Immature natural killer cell (primary cell): ENCODE measurements at regions not wholly inside any gene's neighbourhood (a gene's known extent, or its start where the extent isn't known, plus 50 kb on each side); places are given as distances from the start of the nearest gene placed in this dataset.

Experiments used
- DNase-seq, 3 donors: peaks; one replicate each; pipeline ENCODE4 v3.0.0; 2022; ENCODE audit warnings: mixed read lengths in 1 of 3
- H3K27ac Mint-ChIP-seq, 6 donors: one replicate each; pipeline ENCODE4 v1.8.0; 2020; ENCODE audit warnings: mixed read lengths in 6 of 6, mild to moderate bottlenecking in 5 of 6, inconsistent platforms in 4 of 6, moderate library complexity in 3 of 6
- H3K27me3 Mint-ChIP-seq, 3 donors: one replicate each; pipeline ENCODE4 v1.8.0; 2020 to 2021; ENCODE audit warnings: low read depth in 3 of 3, mild to moderate bottlenecking in 3 of 3, mixed read lengths in 3 of 3, moderate library complexity in 3 of 3, inconsistent platforms in 1 of 3
- H3K36me3 Mint-ChIP-seq, 3 donors: one replicate each; pipeline ENCODE4 v1.8.0; 2020; ENCODE audit warnings: mixed read lengths in 3 of 3, inconsistent platforms in 2 of 3, mild to moderate bottlenecking in 2 of 3
- H3K4me1 Mint-ChIP-seq, 2 donors: one replicate each; pipeline ENCODE4 v1.8.0; 2020; ENCODE audit warnings: inconsistent platforms in 2 of 2, mild to moderate bottlenecking in 2 of 2, mixed read lengths in 2 of 2, moderate library complexity in 1 of 2
- H3K4me3 Mint-ChIP-seq, 5 donors: one replicate each; pipeline ENCODE4 v1.8.0; 2020; ENCODE audit warnings: mild to moderate bottlenecking in 5 of 5, mixed read lengths in 5 of 5, inconsistent platforms in 3 of 5, moderate library complexity in 3 of 5
- H3K9me3 Mint-ChIP-seq, 6 donors: one replicate each; pipeline ENCODE4 v1.8.0; 2020; ENCODE audit warnings: mild to moderate bottlenecking in 6 of 6, mixed read lengths in 6 of 6, inconsistent platforms in 4 of 6, moderate library complexity in 3 of 6

- no peak overlapping the region for H3K27ac Mint-ChIP-seq
- peaks cover 0 to 2% (median 0%) of the 10 kb centered on the region in 3 donors for H3K27me3 Mint-ChIP-seq
- H3K9me3 Mint-ChIP-seq = peaks cover 0 to 9% (median 0%) of the 10 kb centered on the region in 6 donors
- H3K4me3 Mint-ChIP-seq = no peak overlapping the region
- H3K4me1 Mint-ChIP-seq = no peaks in the 10 kb centered on the region
- DNase-seq = no peak
- no peaks in the 10 kb centered on the region for H3K36me3 Mint-ChIP-seq
Measured at GRCh38 chr3:182486463-182486862, 306.8 kb upstream of the ATP11B start.

DNA sequence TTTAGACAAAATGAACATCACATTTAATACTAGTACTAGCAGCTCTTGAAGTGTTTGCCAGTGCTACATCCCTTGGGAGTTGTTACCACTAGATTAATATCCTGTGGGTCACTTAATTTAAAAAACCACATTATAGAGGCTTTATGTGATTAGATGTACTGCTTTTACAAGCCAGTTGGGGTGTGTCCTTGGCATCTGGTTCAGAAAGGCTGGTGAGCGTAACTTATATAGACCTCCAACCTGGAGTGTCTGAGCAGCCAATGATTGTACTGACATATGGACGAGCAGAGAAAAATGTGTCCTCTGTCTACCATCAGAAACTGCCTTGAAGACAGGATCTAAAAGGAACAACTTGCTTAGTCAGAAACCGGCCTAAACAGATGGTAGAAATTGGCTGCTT lies 306.2 kb upstream of the ATP11B start:
- no peak overlapping the region for H3K4me3 Mint-ChIP-seq
- H3K4me1 Mint-ChIP-seq = no peaks in the 10 kb centered on the region
- peaks cover 0 to 9% (median 0%) of the 10 kb centered on the region in 6 donors for H3K9me3 Mint-ChIP-seq
- H3K27ac Mint-ChIP-seq = no peak overlapping the region
- no peak for DNase-seq
- H3K27me3 Mint-ChIP-seq = peaks cover 0 to 2% (median 0%) of the 10 kb centered on the region in 3 donors
- H3K36me3 Mint-ChIP-seq = no peaks in the 10 kb centered on the region

- no peak overlapping the region for H3K27ac Mint-ChIP-seq
- no peak for DNase-seq
Measured at GRCh38 chr3:182487611-182488010, 305.7 kb upstream of the ATP11B start.

DNA sequence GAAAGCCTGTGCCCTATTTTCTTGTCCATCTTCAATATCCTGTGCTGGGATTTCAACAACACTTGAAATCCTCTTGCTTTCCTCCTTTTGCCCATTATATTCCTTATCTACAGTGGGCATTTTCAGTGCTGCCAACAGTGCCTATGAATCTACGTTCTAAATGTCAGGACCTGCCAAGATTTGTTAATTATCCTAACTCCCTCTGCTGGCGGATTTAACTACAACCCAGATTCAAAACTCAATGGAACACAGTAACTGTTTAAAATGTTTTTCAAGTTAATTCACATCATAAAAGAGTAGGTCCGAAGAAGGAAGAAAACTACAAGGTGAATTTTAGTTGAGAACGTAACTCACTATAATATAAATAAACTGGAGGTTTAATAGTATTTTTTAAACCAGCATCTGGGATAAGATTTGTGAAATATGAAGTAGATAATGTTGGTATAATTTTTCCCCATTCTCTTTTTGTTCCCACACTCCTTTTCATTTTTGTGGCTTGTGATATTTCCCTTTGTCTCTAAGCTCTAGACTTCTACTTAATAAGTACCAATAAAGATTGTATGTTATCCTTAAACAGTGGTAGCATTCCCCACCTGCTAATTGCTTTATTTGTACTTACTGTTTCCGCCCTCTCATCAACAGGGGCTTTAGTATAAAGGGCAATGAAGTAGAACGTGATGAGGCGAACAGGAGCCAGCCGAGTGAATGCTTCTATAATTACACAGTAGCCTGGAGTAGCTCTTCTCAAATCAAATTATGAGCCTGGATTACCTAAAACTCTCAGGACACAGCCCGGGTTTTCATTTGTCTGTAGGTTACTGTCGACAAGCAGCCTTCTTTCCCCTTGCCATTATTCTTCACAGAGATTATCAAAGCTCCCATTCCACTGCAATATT lies 302.5 kb upstream of the ATP11B start:
- Mint-ChIP-seq H3K9me3 (peaks cover 0 to 7% (median 0%) of the 10 kb centered on the region in 6 donors), H3K4me1 (no peaks in the 10 kb centered on the region), H3K27ac (no peak overlapping the region), H3K27me3 (peaks cover 0 to 2% (median 1%) of the 10 kb centered on the region in 3 donors), H3K36me3 (no peaks in the 10 kb centered on the region), H3K4me3 (no peak overlapping the region)
- DNase-seq = no peak

More at GRCh38 chr3:182487611-182488010, 305.7 kb upstream of the ATP11B start:
- Mint-ChIP-seq H3K36me3 (no peaks in the 10 kb centered on the region), H3K9me3 (peaks cover 0 to 8% (median 0%) of the 10 kb centered on the region in 6 donors), H3K4me1 (no peaks in the 10 kb centered on the region), H3K4me3 (no peak overlapping the region), H3K27me3 (peaks cover 0 to 2% (median 0%) of the 10 kb centered on the region in 3 donors)

- H3K27ac Mint-ChIP-seq = no peak overlapping the region
- H3K9me3 Mint-ChIP-seq = peaks cover 0 to 4% (median 0%) of the 10 kb centered on the region in 6 donors
- no peak overlapping the region for H3K4me3 Mint-ChIP-seq
- no peaks in the 10 kb centered on the region for H3K36me3 Mint-ChIP-seq
- no peak for DNase-seq
- no peaks in the 10 kb centered on the region for H3K4me1 Mint-ChIP-seq
- peaks cover 0 to 2% (median 1%) of the 10 kb centered on the region in 3 donors for H3K27me3 Mint-ChIP-seq
Measured at GRCh38 chr3:182491577-182491976, 301.7 kb upstream of the ATP11B start.

DNA sequence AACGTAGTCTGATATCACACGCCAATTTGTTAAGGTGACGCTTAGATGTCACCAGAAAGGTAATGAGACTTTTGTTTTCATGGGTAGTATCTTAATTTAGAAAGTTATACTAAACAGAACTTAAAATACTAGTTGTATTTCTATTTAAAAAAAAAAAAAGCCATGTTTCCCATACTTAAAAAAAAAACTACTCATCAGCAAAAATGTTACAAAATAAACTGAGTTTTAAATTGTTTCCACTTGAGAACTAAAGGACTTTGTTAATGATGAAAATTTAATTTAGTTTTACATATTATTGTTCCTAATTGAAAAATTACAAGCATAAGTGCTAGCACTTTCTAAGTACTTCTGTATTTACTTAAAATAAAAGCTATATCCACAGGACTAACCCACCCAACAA lies 300.8 kb upstream of the ATP11B start:
- Mint-ChIP-seq H3K36me3 (no peaks in the 10 kb centered on the region), H3K9me3 (peaks cover 0 to 2% (median 0%) of the 10 kb centered on the region in 6 donors), H3K4me1 (no peaks in the 10 kb centered on the region), H3K27me3 (peaks cover 0 to 2% (median 1%) of the 10 kb centered on the region in 3 donors), H3K27ac (no peak overlapping the region), H3K4me3 (no peak overlapping the region)
- no peak for DNase-seq

GRCh38 chr3:182500289-182500688 lies 293.0 kb upstream of the ATP11B start:
- peaks cover 0 to 2% (median 0%) of the 10 kb centered on the region in 6 donors for H3K9me3 Mint-ChIP-seq
- H3K27ac Mint-ChIP-seq = no peak overlapping the region
- H3K27me3 Mint-ChIP-seq = peaks cover 0 to 1% (median 0%) of the 10 kb centered on the region in 3 donors
- no peaks in the 10 kb centered on the region for H3K4me1 Mint-ChIP-seq
- no peak overlapping the region for H3K4me3 Mint-ChIP-seq
- no peak for DNase-seq
- H3K36me3 Mint-ChIP-seq = no peaks in the 10 kb centered on the region

GRCh38 chr3:182501856-182502255 lies 291.4 kb upstream of the ATP11B start:
- Mint-ChIP-seq H3K9me3 (peaks cover 0 to 3% (median 0%) of the 10 kb centered on the region in 6 donors), H3K4me3 (no peak overlapping the region), H3K27ac (no peak overlapping the region), H3K4me1 (no peaks in the 10 kb centered on the region), H3K36me3 (no peaks in the 10 kb centered on the region), H3K27me3 (peaks cover 0 to 1% (median 0%) of the 10 kb centered on the region in 3 donors)
- no peak for DNase-seq

DNA sequence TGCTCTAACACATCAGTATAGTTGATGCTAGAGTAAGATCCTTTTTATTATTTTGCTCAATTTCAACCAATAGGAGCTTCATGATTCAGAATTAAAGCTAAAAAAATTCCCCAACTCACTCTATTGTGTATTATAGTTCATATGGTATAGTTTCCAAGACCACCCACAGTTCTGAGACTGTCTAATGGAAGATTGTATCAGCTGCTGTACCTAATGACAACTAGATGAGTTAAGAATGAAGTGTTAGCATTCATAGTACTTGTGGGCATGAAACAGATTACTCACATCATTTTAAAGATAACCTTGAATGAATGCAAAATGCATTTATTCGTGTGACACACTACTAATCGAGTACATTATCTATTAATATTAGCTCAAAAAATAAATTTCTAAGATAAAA lies 289.9 kb upstream of the ATP11B start:
- Mint-ChIP-seq H3K27ac (no peak overlapping the region), H3K9me3 (peaks cover 0 to 3% (median 0%) of the 10 kb centered on the region in 6 donors), H3K4me3 (no peak overlapping the region), H3K36me3 (no peaks in the 10 kb centered on the region), H3K27me3 (peaks cover 0 to 2% (median 0%) of the 10 kb centered on the region in 3 donors), H3K4me1 (no peaks in the 10 kb centered on the region)
- DNase-seq = no peak

DNA sequence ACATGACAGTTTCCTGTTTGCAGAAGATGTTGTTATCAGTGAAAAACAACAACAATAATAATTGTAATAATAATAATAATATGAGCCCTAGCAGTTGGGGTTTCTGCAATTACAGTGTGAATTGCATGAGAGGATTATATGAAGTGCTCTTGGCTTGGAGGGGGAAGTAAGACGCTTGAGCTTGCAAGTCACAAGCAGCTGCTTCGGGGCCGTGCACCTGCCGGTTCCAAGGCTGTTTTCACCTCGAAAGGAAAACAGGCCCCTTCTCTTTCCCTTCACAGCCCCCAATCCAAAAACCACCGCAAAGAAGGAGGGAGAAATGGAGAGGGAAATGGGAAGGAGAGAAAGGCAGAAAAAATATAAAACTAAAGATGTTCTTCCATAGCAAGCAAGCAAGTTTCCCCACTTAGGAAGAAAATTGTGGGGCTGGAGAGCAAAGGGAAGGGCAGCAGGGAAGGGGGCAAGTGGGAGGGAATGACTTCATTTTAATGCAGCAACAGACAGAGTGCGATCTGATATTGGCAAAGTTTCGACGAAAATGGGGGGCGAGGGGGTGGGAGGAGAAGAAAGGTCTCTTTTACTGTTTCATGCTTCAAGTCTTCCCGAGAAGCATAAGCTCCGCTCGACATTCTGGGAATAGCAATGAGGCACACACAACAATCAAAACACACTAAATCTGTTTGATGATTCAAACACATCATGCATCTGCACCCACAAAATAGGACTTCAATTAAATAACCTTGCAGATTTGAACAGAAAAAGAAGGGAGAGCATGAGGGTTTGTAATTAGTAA lies 284.2 kb upstream of the ATP11B start:
- peaks cover 0 to 2% (median 1%) of the 10 kb centered on the region in 3 donors for H3K27me3 Mint-ChIP-seq
- no peak for DNase-seq
- H3K36me3 Mint-ChIP-seq = no peaks in the 10 kb centered on the region
- peaks cover 0 to 3% (median 0%) of the 10 kb centered on the region in 6 donors for H3K9me3 Mint-ChIP-seq
- H3K27ac Mint-ChIP-seq = no peak overlapping the region
- no peaks in the 10 kb centered on the region for H3K4me1 Mint-ChIP-seq
- no peak overlapping the region for H3K4me3 Mint-ChIP-seq

DNA sequence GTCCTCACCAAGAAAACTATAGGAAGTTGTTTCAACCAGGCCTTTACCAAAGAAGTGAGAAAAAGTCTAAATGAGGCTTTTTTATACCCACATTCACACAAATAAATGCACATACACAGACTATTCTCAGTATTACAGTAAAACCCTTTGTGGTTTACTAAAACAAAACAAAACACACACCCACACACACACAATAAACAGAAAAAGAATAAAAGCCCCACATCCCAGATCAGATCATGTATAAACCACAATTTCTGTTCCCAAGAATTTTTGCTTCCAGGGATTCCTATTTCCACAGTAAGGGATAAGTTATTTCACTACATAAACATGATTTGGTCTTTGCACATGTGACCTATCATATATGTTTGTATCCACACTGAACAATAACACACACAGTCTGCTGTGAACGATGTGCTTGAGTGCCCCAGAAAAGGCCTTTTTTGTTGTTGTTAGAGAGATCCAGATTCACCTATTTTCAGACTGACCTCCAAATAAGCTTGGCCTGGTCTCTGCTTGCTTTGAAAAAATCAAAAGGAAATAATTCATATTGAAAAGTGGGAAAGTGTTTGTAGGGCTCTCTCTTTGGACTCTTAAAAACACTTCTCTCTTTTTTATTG lies 283.4 kb upstream of the ATP11B start:
- Mint-ChIP-seq H3K27me3 (peaks cover 0 to 2% (median 1%) of the 10 kb centered on the region in 3 donors), H3K9me3 (peaks cover 0 to 3% (median 0%) of the 10 kb centered on the region in 6 donors), H3K4me3 (no peak overlapping the region), H3K36me3 (no peaks in the 10 kb centered on the region), H3K27ac (no peak overlapping the region), H3K4me1 (no peaks in the 10 kb centered on the region)
- no peak for DNase-seq

- Mint-ChIP-seq H3K27ac (no peak overlapping the region), H3K4me3 (no peak overlapping the region), H3K36me3 (no peaks in the 10 kb centered on the region), H3K4me1 (no peaks in the 10 kb centered on the region), H3K27me3 (peaks cover 0 to 2% (median 0%) of the 10 kb centered on the region in 3 donors), H3K9me3 (no peaks in the 10 kb centered on the region)
- no peak for DNase-seq
Measured at GRCh38 chr3:182514236-182514964, 278.9 kb upstream of the ATP11B start.
